A673 (cell line): ENCODE measurements at regions not wholly inside any gene's neighbourhood (a gene's known extent, or its start where the extent isn't known, plus 50 kb on each side); places are given as distances from the start of the nearest gene placed in this dataset.

Source experiments
- BruUV-seq: library from RNA; stranded (reverse); fragments of 400-500 nt; replicated peaks from 2 replicates; lab custom pipeline; 2021; lab: Mats Ljungman, UMichigan
- CTCF ChIA-PET: fragments of 300-600 bp; sonication (Branson Sonifier 250); formaldehyde crosslinking; loops from one replicate; lab custom pipeline; 2022; ENCODE audit warnings: antibody characterized with exemption; lab: Charles Lee
- POLR2A ChIA-PET: fragments of 300-600 bp; sonication (Branson Sonifier 250); formaldehyde crosslinking; loops from one replicate; lab custom pipeline; 2022; ENCODE audit warnings: antibody characterized with exemption; ENCODE audit not compliant: low non-redundant PET; lab: Charles Lee
- DNase-seq: peaks from one replicate; pipeline ENCODE4 v3.0.0-alpha.2; 2015; ENCODE audit warnings: low spot score
- H3K27ac ChIP-seq: fragments of 200-600 bp; sonication (generic); 2 replicates; pipeline ENCODE4 v1.5.1; 2016; ENCODE audit warnings: mixed run types, low read depth, mild to moderate bottlenecking, mixed read lengths, antibody characterized with exemption, low read length; ENCODE audit not compliant: poor library complexity, severe bottlenecking
- H3K27me3 ChIP-seq: fragments of 200-600 bp; sonication (generic); replicated peaks from 2 replicates; pipeline ENCODE4 v1.6.1; 2017; ENCODE audit warnings: mixed run types, low read depth, mild to moderate bottlenecking, mixed read lengths, antibody characterized with exemption, low read length; ENCODE audit not compliant: insufficient read depth, poor library complexity
- H3K36me3 ChIP-seq: fragments of 200-600 bp; sonication (generic); 2 replicates; pipeline ENCODE4 v1.6.1; 2016; ENCODE audit warnings: mixed run types, mild to moderate bottlenecking, mixed read lengths, antibody characterized with exemption, low read length; ENCODE audit not compliant: insufficient read depth, poor library complexity, severe bottlenecking
- H3K4me1 ChIP-seq: fragments of 200-600 bp; sonication (generic); 2 replicates; pipeline ENCODE4 v1.6.1; 2017; ENCODE audit warnings: mixed run types, mild to moderate bottlenecking, mixed read lengths, antibody characterized with exemption, low read length; ENCODE audit not compliant: insufficient read depth, poor library complexity, severe bottlenecking
- H3K4me3 ChIP-seq: fragments of 200-600 bp; sonication (generic); 2 replicates; pipeline ENCODE4 v1.5.1; 2016; ENCODE audit warnings: low read depth, mixed run types, mild to moderate bottlenecking, mixed read lengths, low read length; ENCODE audit not compliant: poor library complexity, severe bottlenecking
- H3K9me3 ChIP-seq: fragments of 200-600 bp; sonication (generic); 2 replicates; pipeline ENCODE4 v1.6.1; 2016; ENCODE audit warnings: mixed run types, low read depth, mild to moderate bottlenecking, mixed read lengths, antibody characterized with exemption, low read length; ENCODE audit not compliant: poor library complexity, severe bottlenecking
- EZH2 ChIP-seq: fragments of 200-600 bp; sonication (generic); IDR thresholded peaks from 2 replicates; pipeline ENCODE4 v1.6.1; 2017; ENCODE audit warnings: borderline replicate concordance, low read depth, mild to moderate bottlenecking, mixed read lengths, antibody characterized with exemption, low read length; ENCODE audit not compliant: poor library complexity, severe bottlenecking
- intact Hi-C: fragments of 100-400 bp; cut with micrococcal nuclease; formaldehyde crosslinking; loops from one replicate; pipeline ENCODE4 v1.10.0; 2022; ENCODE audit not compliant: unreplicated experiment
- TF ChIP-seq, protein P1 (sequence below): fragments of 300-800, 200-600 bp; sonication (generic); conservative IDR thresholded peaks from 2 replicates; pipeline ENCODE4 v1.5.1; 2017; ENCODE audit warnings: low read depth, mild to moderate bottlenecking, antibody characterized with exemption, low read length, moderate library complexity, mixed read lengths

DNA sequence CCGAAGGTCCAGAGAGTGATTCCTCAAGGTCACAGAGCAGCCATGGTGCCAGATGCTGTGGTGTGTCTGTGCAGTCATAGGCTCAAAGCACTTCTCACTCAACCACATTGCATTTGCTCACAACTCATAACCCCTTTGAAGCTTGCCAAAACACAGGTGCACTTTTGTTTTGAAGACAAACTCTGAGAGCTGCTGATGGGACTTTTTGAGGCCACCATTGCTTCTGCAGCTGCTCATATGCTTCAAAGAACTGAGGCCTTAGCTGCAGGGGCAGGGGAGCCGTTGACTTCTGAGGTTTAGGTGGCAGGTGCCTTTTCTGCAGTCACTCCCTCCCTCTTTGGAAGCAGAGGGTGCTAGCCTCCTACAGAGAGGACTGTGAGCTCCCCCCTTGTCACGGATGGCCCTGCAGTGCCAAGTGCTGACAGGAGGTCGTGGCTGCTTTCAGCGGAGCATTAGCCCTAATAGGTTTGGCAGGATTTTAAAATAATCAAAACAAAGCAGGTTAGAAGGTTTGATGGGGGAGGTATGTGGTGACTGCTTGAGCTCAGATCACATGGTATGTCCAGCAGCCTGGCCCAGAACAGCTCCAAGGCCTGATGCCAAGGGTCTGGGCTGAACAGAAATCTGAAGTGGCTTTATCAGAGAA, 232.1 kb downstream of the MAN2A1 start:
- no peaks in the 10 kb centered on the region for H3K9me3 ChIP-seq
- ChIA-PET POLR2A (interaction anchor here (0.7 kb wide), 1 partner anchor 212 kb away, joined by 3 read pairs; no protein-coding TSS in a partner anchor), CTCF (no interaction called here)
- BruUV-seq = no TSS peak
- no peak for TF ChIP-seq EZH2
- TF ChIP-seq, protein P1, sequence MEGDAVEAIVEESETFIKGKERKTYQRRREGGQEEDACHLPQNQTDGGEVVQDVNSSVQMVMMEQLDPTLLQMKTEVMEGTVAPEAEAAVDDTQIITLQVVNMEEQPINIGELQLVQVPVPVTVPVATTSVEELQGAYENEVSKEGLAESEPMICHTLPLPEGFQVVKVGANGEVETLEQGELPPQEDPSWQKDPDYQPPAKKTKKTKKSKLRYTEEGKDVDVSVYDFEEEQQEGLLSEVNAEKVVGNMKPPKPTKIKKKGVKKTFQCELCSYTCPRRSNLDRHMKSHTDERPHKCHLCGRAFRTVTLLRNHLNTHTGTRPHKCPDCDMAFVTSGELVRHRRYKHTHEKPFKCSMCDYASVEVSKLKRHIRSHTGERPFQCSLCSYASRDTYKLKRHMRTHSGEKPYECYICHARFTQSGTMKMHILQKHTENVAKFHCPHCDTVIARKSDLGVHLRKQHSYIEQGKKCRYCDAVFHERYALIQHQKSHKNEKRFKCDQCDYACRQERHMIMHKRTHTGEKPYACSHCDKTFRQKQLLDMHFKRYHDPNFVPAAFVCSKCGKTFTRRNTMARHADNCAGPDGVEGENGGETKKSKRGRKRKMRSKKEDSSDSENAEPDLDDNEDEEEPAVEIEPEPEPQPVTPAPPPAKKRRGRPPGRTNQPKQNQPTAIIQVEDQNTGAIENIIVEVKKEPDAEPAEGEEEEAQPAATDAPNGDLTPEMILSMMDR = no peak
- no peaks in the 10 kb centered on the region for H3K4me1 ChIP-seq
- no peak overlapping the region for H3K27ac ChIP-seq
- no peak for DNase-seq
- intact Hi-C loops = no loop called here
- H3K27me3 ChIP-seq = no peaks in the 10 kb centered on the region
- H3K36me3 ChIP-seq = no peaks in the 10 kb centered on the region
- no peak overlapping the region for H3K4me3 ChIP-seq

DNA sequence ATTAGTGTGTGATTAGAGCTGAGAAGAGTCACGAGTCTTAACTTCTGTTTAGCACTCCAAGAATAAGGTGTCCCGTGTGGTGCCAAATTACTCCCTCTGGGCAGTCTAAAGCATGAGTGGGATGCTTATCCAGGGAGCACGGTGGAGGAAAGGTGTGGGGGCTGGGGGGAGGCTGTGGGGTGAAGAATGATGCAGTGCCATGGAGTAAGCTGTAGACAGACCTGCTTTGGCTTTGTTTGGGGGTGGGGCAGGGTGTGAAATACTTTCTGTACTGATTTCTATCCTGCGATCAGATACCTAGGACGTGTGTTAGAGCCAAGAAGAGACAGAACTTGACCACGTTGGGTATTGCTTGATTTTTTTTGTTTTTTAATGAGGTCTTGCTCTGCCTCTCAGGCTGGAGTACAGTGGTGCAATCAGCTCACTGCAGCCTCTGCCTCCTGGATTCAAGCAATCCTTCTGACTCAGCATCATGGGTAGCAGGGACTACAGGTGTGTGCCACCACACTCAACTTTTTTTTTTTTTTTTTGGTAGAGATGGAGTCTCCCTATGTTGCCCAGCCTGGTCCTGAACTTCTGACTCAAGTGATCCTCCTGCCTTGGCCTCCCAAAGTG, 232.8 kb downstream of the MAN2A1 start:
- no TSS peak for BruUV-seq
- Histone ChIP-seq H3K4me1 (no peaks in the 10 kb centered on the region), H3K4me3 (no peak overlapping the region), H3K9me3 (no peaks in the 10 kb centered on the region), H3K36me3 (no peaks in the 10 kb centered on the region), H3K27ac (no peak overlapping the region), H3K27me3 (no peaks in the 10 kb centered on the region)
- intact Hi-C loops = no loop called here
- ChIA-PET POLR2A (interaction anchor here (0.7 kb wide), 1 partner anchor 212 kb away, joined by 3 read pairs; no protein-coding TSS in a partner anchor), CTCF (no interaction called here)
- no peak for DNase-seq
- TF ChIP-seq, protein P1 = no peak
- no peak for TF ChIP-seq EZH2

DNA sequence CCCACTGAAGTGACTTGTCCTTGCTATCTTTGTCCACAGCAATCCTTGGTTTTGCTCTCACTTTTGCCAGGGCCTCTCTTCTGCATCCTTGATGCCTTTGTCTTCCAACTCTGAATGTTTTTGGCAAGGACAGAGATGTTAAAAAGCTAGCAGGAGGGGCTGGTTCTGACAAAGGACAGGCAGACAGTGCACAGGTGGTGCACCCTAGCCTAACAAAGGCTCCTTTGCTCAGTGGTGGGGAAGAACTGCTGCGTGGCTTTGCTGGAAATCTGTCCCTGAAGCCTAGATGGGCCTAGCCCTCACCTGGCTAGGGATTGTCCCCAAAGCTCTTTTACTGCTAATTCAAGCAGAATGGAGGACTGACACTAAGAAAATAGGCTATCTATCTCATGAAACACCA, 233.5 kb downstream of the MAN2A1 start:
- no peak for TF ChIP-seq EZH2
- TF ChIP-seq, protein P1 = no peak
- intact Hi-C loops = no loop called here
- no TSS peak for BruUV-seq
- DNase-seq = no peak
- Histone ChIP-seq H3K36me3 (no peaks in the 10 kb centered on the region), H3K27me3 (no peaks in the 10 kb centered on the region), H3K27ac (no peak overlapping the region), H3K4me1 (no peaks in the 10 kb centered on the region), H3K9me3 (no peaks in the 10 kb centered on the region), H3K4me3 (no peak overlapping the region)
- POLR2A ChIA-PET = no interaction called here
- CTCF ChIA-PET = no interaction called here
